ENCODE measurements at regions not wholly inside any gene's neighbourhood (a gene's known extent, or its start where the extent isn't known, plus 50 kb on each side); places are given as distances from the start of the nearest gene placed in this dataset.

GRCh38 chr7:131194070-131194865 is 133.4 kb upstream of the MKLN1 start:
- in situ Hi-C loops (cut with MboI; ENCODE audit: low sequenced_read_pairs), result no loop called here

- in situ Hi-C loops (cut with MboI; ENCODE audit: low sequenced_read_pairs), result no loop called here
Observed at GRCh38 chr7:131196803-131197202, 130.9 kb upstream of the MKLN1 start.

DNA sequence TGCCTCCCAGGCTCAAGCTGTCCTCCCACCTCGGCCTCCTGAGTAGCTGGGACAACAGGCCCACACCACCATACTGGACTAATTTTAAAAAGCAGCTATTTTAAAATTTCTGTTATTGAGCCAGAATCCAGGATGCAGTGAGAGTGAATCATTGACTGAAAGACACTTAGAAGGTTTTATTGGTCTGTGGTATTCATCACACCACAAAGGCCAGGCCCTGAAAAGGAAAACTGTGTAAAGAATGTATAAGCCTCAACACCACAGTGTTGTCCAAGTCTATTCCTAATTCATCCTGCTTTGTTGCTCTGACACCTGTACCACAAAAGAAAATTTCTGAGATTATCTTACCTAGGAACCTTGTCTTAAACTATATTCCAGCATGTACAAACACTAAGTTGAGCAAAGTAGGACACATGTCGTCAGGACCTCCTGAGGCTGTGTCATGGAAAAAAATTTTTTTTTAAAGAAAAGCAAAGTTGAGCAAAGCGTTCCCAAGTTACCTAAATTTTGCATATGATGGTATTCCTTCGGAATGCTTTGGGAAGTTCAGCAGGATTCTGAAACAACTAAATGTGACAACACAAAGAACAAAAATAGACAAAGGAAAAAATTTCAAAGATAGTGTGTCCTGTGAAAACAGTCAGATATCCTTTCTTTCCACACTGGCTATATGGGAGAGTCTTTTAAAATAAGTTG is 129.6 kb upstream of the MKLN1 start:
- in situ Hi-C loops (cut with MboI; ENCODE audit: low sequenced_read_pairs), result no loop called here

- in situ Hi-C loops (cut with MboI; ENCODE audit: low sequenced_read_pairs), result no loop called here
Observed at GRCh38 chr7:131202451-131202850, 125.2 kb upstream of the MKLN1 start.

- in situ Hi-C loops (cut with MboI; ENCODE audit: low sequenced_read_pairs), result no loop called here
Observed at GRCh38 chr7:131203291-131203976, 124.2 kb upstream of the MKLN1 start.

DNA sequence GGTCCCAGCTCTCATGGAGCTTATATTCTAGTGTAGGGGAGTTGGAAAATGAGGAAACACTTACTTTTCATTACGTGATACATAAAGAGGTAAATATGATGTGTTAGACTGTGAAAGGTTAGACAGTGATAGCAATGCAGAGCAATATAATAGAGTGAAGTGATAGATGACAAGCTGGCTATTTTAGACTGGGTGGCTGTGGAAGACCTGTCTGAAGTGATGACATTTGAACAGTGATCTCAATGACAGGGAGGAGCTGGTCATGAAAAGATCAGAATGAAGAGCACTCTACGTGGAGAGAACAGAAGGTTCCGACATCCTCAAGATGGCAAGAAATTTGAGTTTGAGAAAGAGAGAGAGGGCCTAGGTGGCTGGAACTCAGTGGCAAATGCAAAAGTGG is 118.9 kb upstream of the MKLN1 start:
- in situ Hi-C loops (cut with MboI; ENCODE audit: low sequenced_read_pairs), result no loop called here

GRCh38 chr7:131210618-131211017 is 117.1 kb upstream of the MKLN1 start:
- in situ Hi-C loops (cut with MboI; ENCODE audit: low sequenced_read_pairs), result no loop called here

DNA sequence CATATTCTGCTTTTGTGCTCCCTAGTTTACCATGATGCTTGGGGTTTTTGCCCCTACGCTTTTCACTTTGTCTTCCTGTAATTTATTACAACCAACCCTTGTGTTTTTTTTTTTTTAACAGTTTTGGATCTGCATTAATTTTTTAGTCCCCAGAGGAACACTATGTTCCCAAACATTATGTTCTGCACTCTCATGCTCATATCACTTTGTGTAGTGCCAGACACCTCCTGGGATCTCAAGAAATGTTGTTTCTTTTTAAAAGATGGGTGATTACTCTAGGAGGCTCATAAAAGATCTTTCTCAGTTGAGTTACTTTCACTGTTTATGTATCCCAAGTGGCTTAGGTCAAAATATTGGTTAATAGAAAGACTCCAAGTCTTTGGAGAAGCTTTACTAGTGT is 116.2 kb upstream of the MKLN1 start:
- in situ Hi-C loops (cut with MboI; ENCODE audit: low sequenced_read_pairs), result no loop called here

DNA sequence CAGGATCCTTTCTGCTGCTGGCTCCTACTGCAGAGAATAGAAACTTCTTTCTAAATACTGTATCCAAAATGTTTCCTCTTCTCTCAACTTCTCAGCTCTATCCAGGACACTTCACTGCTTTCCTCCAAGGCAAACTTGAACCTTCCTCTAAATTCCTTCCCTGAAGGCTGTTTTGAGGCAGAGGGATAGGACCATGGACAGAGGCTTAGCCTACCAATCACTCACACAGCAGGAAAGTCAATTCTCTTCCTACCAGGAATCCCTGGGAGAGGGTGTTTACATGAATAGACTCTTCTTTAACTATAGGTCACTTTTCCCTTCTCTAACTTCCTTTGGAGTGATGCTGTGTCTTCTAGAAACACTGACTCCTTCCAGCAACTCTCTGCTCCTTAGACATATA is 115.6 kb upstream of the MKLN1 start:
- in situ Hi-C loops (cut with MboI; ENCODE audit: low sequenced_read_pairs), result no loop called here

GRCh38 chr7:131218727-131219128 is 108.9 kb upstream of the MKLN1 start:
- in situ Hi-C loops (cut with MboI; ENCODE audit: low sequenced_read_pairs), result no loop called here

DNA sequence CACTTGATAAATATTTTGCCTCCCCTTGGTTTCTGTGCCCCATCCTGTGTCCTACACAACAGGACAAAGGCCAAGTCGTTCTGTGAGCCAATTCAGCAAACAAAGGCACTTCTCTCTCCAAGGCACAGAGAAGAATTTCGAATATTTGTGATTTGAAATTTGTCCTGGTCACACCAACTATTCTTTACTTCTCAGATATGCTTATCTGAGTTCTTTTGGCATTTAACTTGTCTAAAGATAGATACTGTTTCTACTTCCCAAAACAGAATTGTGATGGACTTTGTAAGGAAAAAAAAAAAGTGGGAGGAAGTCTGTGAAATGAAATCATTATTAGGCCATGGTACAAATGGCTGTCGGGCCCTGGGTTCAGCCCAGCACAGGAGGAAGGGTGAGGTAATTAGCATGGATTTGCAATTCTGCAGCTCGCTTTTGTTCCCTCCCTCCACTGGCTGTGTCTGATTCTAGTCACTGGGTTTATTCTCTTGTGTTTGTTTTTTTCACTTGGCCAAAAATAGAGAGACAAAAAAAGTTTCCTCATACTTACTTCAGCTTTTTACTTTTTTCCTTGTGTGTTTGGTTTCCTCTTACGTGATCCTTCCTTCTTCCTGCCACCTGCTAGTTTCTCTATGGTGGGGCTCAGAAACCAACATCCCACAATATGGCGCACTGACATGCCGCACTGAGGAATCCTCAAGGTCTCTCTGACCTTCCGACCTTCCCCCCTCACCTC is 108.2 kb upstream of the MKLN1 start:
- in situ Hi-C loops (cut with MboI; ENCODE audit: low sequenced_read_pairs), result no loop called here

DNA sequence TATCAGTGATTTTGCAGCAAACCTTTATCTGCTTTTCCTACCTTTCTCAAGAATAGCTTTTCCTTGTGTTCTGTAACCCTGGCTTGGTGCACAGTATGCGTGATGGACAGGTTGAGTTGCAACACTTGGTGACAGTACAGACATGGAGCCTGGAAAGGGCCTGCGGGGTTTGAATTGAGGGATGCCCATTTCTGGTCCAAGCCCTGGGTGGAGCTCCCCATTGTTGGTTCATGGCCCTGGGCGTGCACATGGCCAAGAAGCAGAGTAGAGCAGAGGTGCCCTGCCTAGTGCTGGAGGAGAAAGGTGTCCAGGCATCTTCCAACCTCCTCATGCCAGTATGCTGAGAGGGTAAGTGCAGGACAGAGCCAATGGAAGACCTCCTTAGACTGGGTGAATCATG is 106.6 kb upstream of the MKLN1 start:
- in situ Hi-C loops (cut with MboI; ENCODE audit: low sequenced_read_pairs), result no loop called here

GRCh38 chr7:131222171-131222570 is 105.5 kb upstream of the MKLN1 start:
- in situ Hi-C loops (cut with MboI; ENCODE audit: low sequenced_read_pairs), result no loop called here

- in situ Hi-C loops (cut with MboI; ENCODE audit: low sequenced_read_pairs), result no loop called here
Observed at GRCh38 chr7:131223151-131223550, 104.5 kb upstream of the MKLN1 start.

DNA sequence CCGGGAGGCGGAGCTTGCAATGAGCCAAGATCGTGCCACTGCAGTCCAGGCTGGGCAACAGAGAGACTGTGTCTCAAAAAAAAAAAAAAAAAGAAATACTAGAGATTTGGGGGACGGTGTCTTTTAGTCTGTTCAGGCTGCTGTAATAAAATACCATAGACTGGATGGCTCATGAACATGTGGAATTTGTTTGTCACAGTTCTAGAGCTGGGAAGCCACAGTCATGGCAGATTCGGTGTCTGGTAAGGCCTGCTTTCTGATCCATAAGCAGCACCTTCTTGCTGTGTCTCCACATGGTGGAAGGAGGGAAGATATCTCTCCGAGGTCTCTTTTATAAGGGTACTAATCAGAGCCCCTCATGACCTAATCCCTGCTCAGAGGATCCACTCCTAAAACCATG is 102.7 kb upstream of the MKLN1 start:
- in situ Hi-C loops (cut with MboI; ENCODE audit: low sequenced_read_pairs), result no loop called here

DNA sequence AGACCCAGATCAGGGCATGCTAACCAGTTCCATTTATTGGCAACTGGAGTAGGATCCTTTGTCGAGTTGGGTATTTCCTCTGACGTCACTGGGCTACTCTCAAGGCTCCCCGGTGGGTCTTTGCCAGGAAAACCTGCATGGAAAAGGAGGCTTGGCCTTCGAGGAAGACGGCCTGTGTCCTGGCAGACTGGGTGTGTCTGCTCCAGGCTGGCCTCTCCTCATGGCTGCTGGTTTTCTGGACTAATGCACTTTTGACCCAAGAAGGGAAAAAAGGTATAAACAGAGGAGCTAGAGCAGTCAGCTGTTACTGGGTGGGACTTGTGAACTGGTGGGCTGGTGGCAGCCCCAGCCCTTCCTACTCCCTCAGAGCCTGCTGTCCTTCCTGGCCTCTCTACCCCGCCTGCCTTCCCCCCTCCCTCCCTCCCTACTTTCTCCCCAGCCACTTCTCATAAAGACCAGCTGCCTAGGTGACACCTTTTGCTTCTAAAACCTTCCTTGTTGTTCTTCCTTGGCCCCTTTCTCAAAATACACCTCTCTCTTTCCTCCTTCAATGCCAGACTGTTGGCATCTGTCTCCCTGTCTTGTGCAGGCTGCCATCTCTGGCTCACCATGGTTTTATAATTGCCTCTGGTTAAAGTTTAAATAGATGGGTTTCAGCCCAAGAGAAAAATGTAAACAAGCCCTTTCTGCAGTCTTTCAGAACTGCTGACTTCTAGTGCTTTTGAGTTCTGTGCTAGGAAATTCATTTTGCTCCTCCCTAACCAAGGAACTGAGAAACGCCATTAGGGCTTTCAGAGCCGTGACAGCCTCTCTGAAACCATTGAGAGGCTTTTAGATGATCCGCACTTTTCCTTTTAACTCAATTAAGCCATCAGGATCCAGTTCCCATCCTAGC is 101.8 kb upstream of the MKLN1 start:
- in situ Hi-C loops (cut with MboI; ENCODE audit: low sequenced_read_pairs), result no loop called here

- in situ Hi-C loops (cut with MboI; ENCODE audit: low sequenced_read_pairs), result no loop called here
Observed at GRCh38 chr7:131226514-131226865, 101.2 kb upstream of the MKLN1 start.

GRCh38 chr7:131231381-131232220 is 96.1 kb upstream of the MKLN1 start:
- in situ Hi-C loops (cut with MboI; ENCODE audit: low sequenced_read_pairs), result no loop called here

DNA sequence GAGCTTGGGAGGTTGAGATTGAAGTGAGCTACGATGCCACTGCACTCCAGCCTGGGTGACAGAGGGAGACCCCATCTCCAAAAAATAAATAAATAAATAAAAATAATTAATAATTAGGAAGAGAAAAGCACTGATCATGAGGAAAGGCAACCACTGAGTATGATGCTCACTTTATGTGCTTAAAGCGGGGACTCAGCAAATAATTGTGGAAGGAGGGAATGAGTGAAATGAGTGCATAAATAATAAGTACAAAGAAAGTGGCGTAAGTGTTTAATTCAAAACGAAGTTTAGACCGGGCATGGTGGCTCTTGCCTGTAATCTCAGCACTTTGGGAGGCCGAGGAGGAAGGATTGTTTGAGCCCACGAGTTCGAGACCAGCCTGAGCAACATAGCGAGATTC is 94.9 kb upstream of the MKLN1 start:
- in situ Hi-C loops (cut with MboI; ENCODE audit: low sequenced_read_pairs), result no loop called here
